ENCODE measurements at regions not wholly inside any gene's neighbourhood (a gene's known extent, or its start where the extent isn't known, plus 50 kb on each side); places are given as distances from the start of the nearest gene placed in this dataset.

- no peaks in the 10 kb centered on the region for H4K20me1 ChIP-seq (ENCODE audit: insufficient read depth)
- H3F3A ChIP-seq (ENCODE audit: insufficient read depth, low read depth), result no peaks in the 10 kb centered on the region
- TF ChIP-seq CTCF (conservative IDR thresholded peaks at IDR 0.05) (no peak), EZH2 (IDR thresholded peaks at IDR 0.05; ENCODE audit: low read depth) (no peak)
- no peaks in the 10 kb centered on the region for H3K4me1 ChIP-seq (replicated peaks; ENCODE audit: insufficient read depth)
- no peaks in the 10 kb centered on the region for H3K36me3 ChIP-seq (ENCODE audit: low read depth)
- no peaks in the 10 kb centered on the region for H3K79me2 ChIP-seq (ENCODE audit: low read depth)
- no TSS peak for BruUV-seq (replicated peaks)
- no peak for DNase-seq
- H3K27me3 ChIP-seq (ENCODE audit: insufficient read depth, low read depth), result no peaks in the 10 kb centered on the region
- no peak overlapping the region for H3K4me3 ChIP-seq
- no peak overlapping the region; the same call in 1 of the 2 replicates for H2AFZ ChIP-seq
- H3K9me3 ChIP-seq (ENCODE audit: insufficient read depth, low read depth), result no peaks in the 10 kb centered on the region
- no peak overlapping the region for H3K27ac ChIP-seq
- no peaks in the 10 kb centered on the region for H3K9me2 ChIP-seq (ENCODE audit: insufficient read depth)
- POLR2A ChIA-PET (ENCODE audit: unreplicated experiment), result no interaction called here
- intact Hi-C loops (cut with micrococcal nuclease; ENCODE audit: unreplicated experiment), result no loop called here
- no peak overlapping the region for H3K4me2 ChIP-seq
- CTCF ChIA-PET, result interaction anchor here (0.6 to 1.7 kb wide), 2 partner anchors 19 to 142 kb away, joined by 3 read pairs; no protein-coding TSS in a partner anchor
Measured at GRCh38 chr2:17057109-17058017, 391.7 kb upstream of the CYRIA start.

GRCh38 chr2:17056236-17056635, 390.6 kb upstream of the CYRIA start:
- H3K9me2 ChIP-seq (ENCODE audit: insufficient read depth), result no peaks in the 10 kb centered on the region
- H3K4me1 ChIP-seq (replicated peaks; ENCODE audit: insufficient read depth), result no peaks in the 10 kb centered on the region
- no peak overlapping the region for H3K4me3 ChIP-seq
- no peaks in the 10 kb centered on the region for H3F3A ChIP-seq (ENCODE audit: insufficient read depth, low read depth)
- CTCF ChIA-PET, result interaction anchor here (0.6 to 1.7 kb wide), 2 partner anchors 20 to 141 kb away, joined by 3 read pairs; no protein-coding TSS in a partner anchor
- no peak overlapping the region for H2AFZ ChIP-seq
- intact Hi-C loops (cut with micrococcal nuclease; ENCODE audit: unreplicated experiment), result no loop called here
- no peak for DNase-seq
- H3K79me2 ChIP-seq (ENCODE audit: low read depth), result no peaks in the 10 kb centered on the region
- no peaks in the 10 kb centered on the region for H4K20me1 ChIP-seq (ENCODE audit: insufficient read depth)
- no peak for TF ChIP-seq EZH2 (IDR thresholded peaks at IDR 0.05; ENCODE audit: low read depth)
- no peak for TF ChIP-seq CTCF (conservative IDR thresholded peaks at IDR 0.05)
- no peak overlapping the region for H3K27ac ChIP-seq
- no TSS peak for BruUV-seq (replicated peaks)
- H3K9me3 ChIP-seq (ENCODE audit: insufficient read depth, low read depth), result no peaks in the 10 kb centered on the region
- no peak overlapping the region for H3K4me2 ChIP-seq
- POLR2A ChIA-PET (ENCODE audit: unreplicated experiment), result no interaction called here
- no peaks in the 10 kb centered on the region for H3K36me3 ChIP-seq (ENCODE audit: low read depth)
- no peaks in the 10 kb centered on the region for H3K27me3 ChIP-seq (ENCODE audit: insufficient read depth, low read depth)

DNA sequence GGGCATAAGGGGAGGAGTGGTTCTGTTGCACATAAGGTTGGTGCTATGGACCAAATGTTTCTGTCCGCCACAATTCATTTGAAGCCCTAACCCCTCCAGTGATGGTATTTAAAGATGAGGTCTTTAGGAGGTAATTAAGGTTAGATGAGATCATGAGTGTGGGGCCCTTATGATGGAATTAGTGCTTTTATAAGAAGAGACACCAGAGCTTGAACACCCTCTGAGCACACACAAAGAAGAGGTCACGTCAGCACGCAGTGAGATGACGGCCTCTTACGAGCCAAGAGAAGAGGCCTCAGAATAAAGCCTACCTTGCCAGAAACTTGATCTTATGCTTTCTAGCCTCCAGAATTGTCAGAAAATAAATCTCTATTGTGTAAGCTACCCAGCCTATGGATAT, 386.4 kb upstream of the CYRIA start:
- ChIA-PET POLR2A (ENCODE audit: unreplicated experiment) (no interaction called here), CTCF (no interaction called here)
- no peaks in the 10 kb centered on the region for H3K79me2 ChIP-seq (ENCODE audit: low read depth)
- intact Hi-C loops (cut with micrococcal nuclease; ENCODE audit: unreplicated experiment), result no loop called here
- H3K9me3 ChIP-seq (ENCODE audit: insufficient read depth, low read depth), result no peaks in the 10 kb centered on the region
- H3K9me2 ChIP-seq (ENCODE audit: insufficient read depth), result peaks cover 5% of the 10 kb centered on the region; the same call in 1 of the 2 replicates
- H3K27ac ChIP-seq, result no peak overlapping the region
- no peak overlapping the region for H2AFZ ChIP-seq
- no TSS peak for BruUV-seq (replicated peaks)
- H3K27me3 ChIP-seq (ENCODE audit: insufficient read depth, low read depth), result no peaks in the 10 kb centered on the region
- H3F3A ChIP-seq (ENCODE audit: insufficient read depth, low read depth), result no peaks in the 10 kb centered on the region
- H3K4me2 ChIP-seq, result no peak overlapping the region
- no peak overlapping the region for H3K4me3 ChIP-seq
- H3K4me1 ChIP-seq (replicated peaks; ENCODE audit: insufficient read depth), result no peaks in the 10 kb centered on the region
- no peak for TF ChIP-seq EZH2 (IDR thresholded peaks at IDR 0.05; ENCODE audit: low read depth)
- TF ChIP-seq CTCF (conservative IDR thresholded peaks at IDR 0.05), result no peak
- no peaks in the 10 kb centered on the region for H4K20me1 ChIP-seq (ENCODE audit: insufficient read depth)
- no peaks in the 10 kb centered on the region for H3K36me3 ChIP-seq (ENCODE audit: low read depth)
- no peak for DNase-seq

All from PC-9 (cell line).